ENCODE measurements at regions not wholly inside any gene's neighbourhood (a gene's known extent, or its start where the extent isn't known, plus 50 kb on each side); places are given as distances from the start of the nearest gene placed in this dataset.

GRCh38 chr16:79286646-79287423 lies 313.7 kb downstream of the MAF start:
- ChIA-PET CTCF (interaction anchor here (0.7 to 2.8 kb wide), 5 partner anchors 12 to 441 kb away, joined by 3 to 12 read pairs (median 3); partner anchors contain the start of gene MAF), POLR2A (interaction anchor here (0.7 to 1.7 kb wide), 4 partner anchors 8 to 197 kb away, joined by 3 to 7 read pairs (median 4); no protein-coding TSS in a partner anchor)
- Histone ChIP-seq H3K9me3 (ENCODE audit: low read length) (no peaks in the 10 kb centered on the region), H3K4me1 (ENCODE audit: insufficient read depth, low read length) (peaks cover 49% of the 10 kb centered on the region), H3K27ac (ENCODE audit: low read depth, low read length) (no peak overlapping the region), H3K4me3 (ENCODE audit: low read length) (peak overlapping the region; percentile 46), H3K27me3 (ENCODE audit: insufficient read depth, low read length, poor library complexity, severe bottlenecking) (no peaks in the 10 kb centered on the region), H3K36me3 (ENCODE audit: insufficient read depth, low read length) (no peaks in the 10 kb centered on the region)
- Mint-ChIP-seq H3K4me3 (peak overlapping the region; percentile 65 to 91 (median 77)), H3K4me1 (peaks cover 48 to 60% (median 58%) of the 10 kb centered on the region in 3 donors), H3K36me3 (peaks cover 0 to 3% (median 0%) of the 10 kb centered on the region in 3 donors), H3K27me3 (no peaks in the 10 kb centered on the region), H3K9me3 (no peaks in the 10 kb centered on the region), H3K27ac (peak overlapping the region; percentile 25 to 98 (median 70))
- peak in 2 of 5 donors; percentile 26 to 58 for DNase-seq

DNA sequence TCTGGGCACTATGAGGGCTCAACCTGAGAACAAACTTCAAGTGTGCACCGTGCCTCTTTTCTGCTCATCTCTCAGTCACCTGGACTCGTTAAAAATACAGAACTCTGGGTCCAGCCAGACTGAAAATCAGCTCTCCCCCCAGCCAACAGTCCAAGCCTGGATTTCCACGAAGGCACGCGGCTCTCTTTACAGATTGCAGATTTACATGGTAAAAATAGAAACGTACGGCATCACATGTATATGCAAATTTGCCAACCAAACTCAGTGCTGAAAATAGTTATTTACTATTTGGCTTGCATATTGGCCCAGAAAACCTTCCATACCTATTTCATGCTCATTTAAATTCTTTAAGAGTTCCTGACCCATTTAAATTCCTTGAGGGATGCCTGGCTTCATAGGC lies 315.8 kb downstream of the MAF start:
- Mint-ChIP-seq H3K36me3 (peaks cover 0 to 3% (median 0%) of the 10 kb centered on the region in 3 donors), H3K4me3 (no peak overlapping the region), H3K9me3 (no peaks in the 10 kb centered on the region), H3K4me1 (peaks cover 60 to 79% (median 76%) of the 10 kb centered on the region in 3 donors), H3K27ac (peak overlapping the region in 2 of 8 donors; percentile 41 to 94), H3K27me3 (no peaks in the 10 kb centered on the region)
- no peak for DNase-seq
- H3K4me1 ChIP-seq (ENCODE audit: insufficient read depth, low read length) = peaks cover 53% of the 10 kb centered on the region
- CTCF ChIA-PET = no interaction called here
- H3K27me3 ChIP-seq (ENCODE audit: insufficient read depth, low read length, poor library complexity, severe bottlenecking) = no peaks in the 10 kb centered on the region
- H3K36me3 ChIP-seq (ENCODE audit: insufficient read depth, low read length) = no peaks in the 10 kb centered on the region
- H3K27ac ChIP-seq (ENCODE audit: low read depth, low read length) = no peak overlapping the region
- no peak overlapping the region for H3K4me3 ChIP-seq (ENCODE audit: low read length)
- no peaks in the 10 kb centered on the region for H3K9me3 ChIP-seq (ENCODE audit: low read length)
- POLR2A ChIA-PET = no interaction called here

GRCh38 chr16:79283578-79283977 lies 317.0 kb downstream of the MAF start:
- CTCF ChIA-PET = interaction anchor here (0.7 to 1.6 kb wide), 3 partner anchors 10 to 125 kb away, joined by 3 read pairs; no protein-coding TSS in a partner anchor

DNA sequence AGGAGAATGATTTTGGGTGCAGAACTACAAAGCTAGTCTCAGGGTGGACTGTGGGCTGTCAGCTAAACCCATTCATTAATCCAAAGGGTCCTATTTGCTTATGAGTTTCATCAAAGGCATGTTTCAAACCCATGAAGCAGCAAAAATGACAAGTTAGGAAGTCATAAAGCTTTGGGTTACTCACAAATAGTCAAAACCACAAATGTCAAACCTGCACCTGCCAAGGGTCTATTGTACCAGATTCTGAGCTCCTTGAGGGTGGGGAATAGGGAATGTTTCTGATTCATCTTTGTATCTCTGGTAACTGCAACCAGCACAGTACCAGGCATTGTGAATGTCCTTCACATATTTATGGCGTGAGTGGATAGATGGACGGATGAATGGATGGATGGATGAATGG lies 317.7 kb downstream of the MAF start:
- Mint-ChIP-seq H3K36me3 (no peaks in the 10 kb centered on the region), H3K9me3 (no peaks in the 10 kb centered on the region), H3K27ac (peak overlapping the region; percentile 82 to 97 (median 91)), H3K4me1 (peaks cover 73 to 87% (median 85%) of the 10 kb centered on the region in 3 donors), H3K4me3 (peak overlapping the region in 6 of 7 donors; percentile 68 to 87 (median 74)), H3K27me3 (no peaks in the 10 kb centered on the region)
- H3K4me3 ChIP-seq (ENCODE audit: low read length) = no peak overlapping the region
- H3K27me3 ChIP-seq (ENCODE audit: insufficient read depth, low read length, poor library complexity, severe bottlenecking) = no peaks in the 10 kb centered on the region
- no peaks in the 10 kb centered on the region for H3K36me3 ChIP-seq (ENCODE audit: insufficient read depth, low read length)
- no peak overlapping the region for H3K27ac ChIP-seq (ENCODE audit: low read depth, low read length)
- ChIA-PET CTCF (interaction anchor here (1.6 kb wide), 1 partner anchor 9 kb away, joined by 3 read pairs; no protein-coding TSS in a partner anchor), POLR2A (no interaction called here)
- no peaks in the 10 kb centered on the region for H3K9me3 ChIP-seq (ENCODE audit: low read length)
- peaks cover 67% of the 10 kb centered on the region for H3K4me1 ChIP-seq (ENCODE audit: insufficient read depth, low read length)
- DNase-seq = no peak

More at GRCh38 chr16:79283578-79283977, 317.0 kb downstream of the MAF start:
- Histone ChIP-seq H3K9me3 (ENCODE audit: low read length) (no peaks in the 10 kb centered on the region), H3K4me3 (ENCODE audit: low read length) (no peak overlapping the region), H3K4me1 (ENCODE audit: insufficient read depth, low read length) (peaks cover 65% of the 10 kb centered on the region), H3K27me3 (ENCODE audit: insufficient read depth, low read length, poor library complexity, severe bottlenecking) (no peaks in the 10 kb centered on the region), H3K27ac (ENCODE audit: low read depth, low read length) (no peak overlapping the region), H3K36me3 (ENCODE audit: insufficient read depth, low read length) (no peaks in the 10 kb centered on the region)
- POLR2A ChIA-PET = interaction anchor here (1.4 kb wide), 1 partner anchor 12 kb away, joined by 4 read pairs; no protein-coding TSS in a partner anchor
- Mint-ChIP-seq H3K9me3 (no peaks in the 10 kb centered on the region), H3K4me1 (peaks cover 72 to 87% (median 85%) of the 10 kb centered on the region in 3 donors), H3K27ac (peak overlapping the region; percentile 82 to 97 (median 91)), H3K27me3 (no peaks in the 10 kb centered on the region), H3K36me3 (peaks cover 0 to 1% (median 0%) of the 10 kb centered on the region in 3 donors), H3K4me3 (peak overlapping the region; percentile 40 to 87 (median 72))
- peak in 3 of 5 donors; percentile 14 to 56 (median 49) for DNase-seq

DNA sequence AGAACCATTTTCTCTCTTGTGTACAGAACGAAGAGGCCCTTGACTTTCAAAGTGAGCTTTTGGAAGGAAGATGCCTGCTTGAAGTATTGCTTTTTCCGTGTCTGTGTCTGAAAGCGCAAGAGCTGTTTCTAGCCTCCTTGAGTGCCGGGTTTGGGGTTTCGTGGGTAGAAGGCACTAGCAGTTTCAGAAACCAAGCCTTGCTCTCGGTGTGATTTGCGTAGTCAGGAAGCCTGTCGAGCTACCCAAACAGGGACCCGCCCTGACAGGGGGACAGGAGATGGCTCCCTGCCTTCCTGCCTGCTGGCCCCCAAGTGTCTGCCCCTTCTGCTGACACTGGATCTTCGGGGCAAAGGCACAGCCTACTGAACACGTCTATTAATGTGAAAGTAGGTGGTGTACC lies 322.0 kb downstream of the MAF start:
- no peaks in the 10 kb centered on the region for H3K36me3 Mint-ChIP-seq
- CTCF ChIA-PET = interaction anchor here (0.7 to 1.9 kb wide), 3 partner anchors 56 to 323 kb away, joined by 3 to 10 read pairs (median 4); partner anchors contain the start of gene MAF
- H3K9me3 ChIP-seq (ENCODE audit: low read length) = no peaks in the 10 kb centered on the region
- peaks cover 50% of the 10 kb centered on the region for H3K4me1 ChIP-seq (ENCODE audit: insufficient read depth, low read length)
- DNase-seq = peak; percentile 27 to 83 (median 37)
- POLR2A ChIA-PET = interaction anchor here (0.5 to 1.9 kb wide), 4 partner anchors 8 to 322 kb away, joined by 4 to 8 read pairs (median 6); partner anchors contain the start of gene MAF
- H3K4me3 Mint-ChIP-seq = peak overlapping the region; percentile 46 to 77 (median 66)
- no peaks in the 10 kb centered on the region for H3K36me3 ChIP-seq (ENCODE audit: insufficient read depth, low read length)
- H3K27ac ChIP-seq (ENCODE audit: low read depth, low read length) = peak overlapping the region; percentile 55
- H3K27me3 Mint-ChIP-seq = no peaks in the 10 kb centered on the region
- peak overlapping the region; percentile 80 to 99 (median 95) for H3K27ac Mint-ChIP-seq
- no peaks in the 10 kb centered on the region for H3K9me3 Mint-ChIP-seq
- no peaks in the 10 kb centered on the region for H3K27me3 ChIP-seq (ENCODE audit: insufficient read depth, low read length, poor library complexity, severe bottlenecking)
- peaks cover 56 to 81% (median 72%) of the 10 kb centered on the region in 3 donors for H3K4me1 Mint-ChIP-seq
- peak overlapping the region; percentile 7 for H3K4me3 ChIP-seq (ENCODE audit: low read length)

GRCh38 chr16:79276501-79276900 lies 324.0 kb downstream of the MAF start:
- H3K4me1 Mint-ChIP-seq = peaks cover 58 to 82% (median 73%) of the 10 kb centered on the region in 3 donors
- H3K27me3 Mint-ChIP-seq = no peaks in the 10 kb centered on the region
- no peaks in the 10 kb centered on the region for H3K36me3 ChIP-seq (ENCODE audit: insufficient read depth, low read length)
- peak overlapping the region in 5 of 8 donors; percentile 7 to 98 (median 87) for H3K27ac Mint-ChIP-seq
- H3K36me3 Mint-ChIP-seq = no peaks in the 10 kb centered on the region
- H3K4me3 ChIP-seq (ENCODE audit: low read length) = no peak overlapping the region
- no peak for DNase-seq
- no peaks in the 10 kb centered on the region for H3K27me3 ChIP-seq (ENCODE audit: insufficient read depth, low read length, poor library complexity, severe bottlenecking)
- H3K9me3 Mint-ChIP-seq = no peaks in the 10 kb centered on the region
- no peak overlapping the region for H3K4me3 Mint-ChIP-seq
- CTCF ChIA-PET = no interaction called here
- no peak overlapping the region for H3K27ac ChIP-seq (ENCODE audit: low read depth, low read length)
- POLR2A ChIA-PET = no interaction called here
- H3K4me1 ChIP-seq (ENCODE audit: insufficient read depth, low read length) = peaks cover 51% of the 10 kb centered on the region
- H3K9me3 ChIP-seq (ENCODE audit: low read length) = no peaks in the 10 kb centered on the region

GRCh38 chr16:79274264-79274663 lies 326.3 kb downstream of the MAF start:
- H3K4me1 ChIP-seq (ENCODE audit: insufficient read depth, low read length) = peaks cover 65% of the 10 kb centered on the region
- Mint-ChIP-seq H3K9me3 (no peaks in the 10 kb centered on the region), H3K4me3 (no peak overlapping the region), H3K27me3 (no peaks in the 10 kb centered on the region), H3K27ac (peak overlapping the region in 4 of 8 donors; percentile 27 to 77 (median 57)), H3K36me3 (no peaks in the 10 kb centered on the region), H3K4me1 (peaks cover 63 to 82% (median 75%) of the 10 kb centered on the region in 3 donors)
- no peak overlapping the region for H3K27ac ChIP-seq (ENCODE audit: low read depth, low read length)
- H3K27me3 ChIP-seq (ENCODE audit: insufficient read depth, low read length, poor library complexity, severe bottlenecking) = no peaks in the 10 kb centered on the region
- H3K9me3 ChIP-seq (ENCODE audit: low read length) = no peaks in the 10 kb centered on the region
- POLR2A ChIA-PET = no interaction called here
- H3K36me3 ChIP-seq (ENCODE audit: insufficient read depth, low read length) = no peaks in the 10 kb centered on the region
- no peak for DNase-seq
- no peak overlapping the region for H3K4me3 ChIP-seq (ENCODE audit: low read length)
- CTCF ChIA-PET = interaction anchor here (0.7 to 1.4 kb wide), 7 partner anchors 10 to 486 kb away, joined by 3 to 5 read pairs (median 3); no protein-coding TSS in a partner anchor
